GM10248 (cell line): ENCODE measurements at regions not wholly inside any gene's neighbourhood (a gene's known extent, or its start where the extent isn't known, plus 50 kb on each side); places are given as distances from the start of the nearest gene placed in this dataset.
"Not testable (repeated sequence)": the region's sequence is repeated elsewhere in the genome, so short reads cannot be mapped to it uniquely, and the experiment has no call there.

Source experiments
- CTCF ChIA-PET: fragments of 300-600 bp; sonication (Branson Sonifier 250); formaldehyde crosslinking; extraction: SDS; loops from one replicate; lab custom pipeline; 2021; ENCODE audit warnings: antibody characterized with exemption; lab: Yijun Ruan, JAX
- POLR2A ChIA-PET: fragments of 350-650 bp; sonication (Branson Sonifier 250); formaldehyde crosslinking; extraction: SDS; loops from one replicate; lab custom pipeline; 2020; ENCODE audit warnings: antibody characterized with exemption; lab: Yijun Ruan, JAX
- DNase-seq: peaks from one replicate; pipeline ENCODE4 v3.0.0; 2012; ENCODE audit errors: extremely low spot score
- CTCF ChIP-seq: IDR thresholded peaks from 2 replicates; pipeline ENCODE4 v1.5.1; 2012; ENCODE audit warnings: mild to moderate bottlenecking, low read depth; ENCODE audit errors: extremely low read depth, missing control alignments, control extremely low read depth

GRCh38 chr4:73340917-73341316 is 63.2 kb upstream of the ALB start:
- CTCF ChIA-PET, result interaction anchor here (0.5 to 4.9 kb wide), 24 partner anchors 9 to 794 kb away, joined by 3 to 55 read pairs (median 4); no protein-coding TSS in a partner anchor
- no peak for TF ChIP-seq CTCF
- POLR2A ChIA-PET, result no interaction called here
- no peak for DNase-seq

GRCh38 chr4:73335679-73336078 is 68.4 kb upstream of the ALB start:
- ChIA-PET POLR2A (no interaction called here), CTCF (interaction anchor here (1.2 to 1.3 kb wide), 2 partner anchors 110 to 799 kb away, joined by 3 read pairs; no protein-coding TSS in a partner anchor)
- DNase-seq, result no peak
- no peak for TF ChIP-seq CTCF

GRCh38 chr4:73332012-73332411 is 72.1 kb upstream of the ALB start:
- DNase-seq, POLR2A ChIA-PET: not testable (repeated sequence)
- CTCF ChIA-PET, result interaction anchor here (1.4 to 3.2 kb wide), 3 partner anchors 10 to 114 kb away, joined by 3 to 20 read pairs (median 4); no protein-coding TSS in a partner anchor

GRCh38 chr4:73329300-73329699 is 70.7 kb upstream of the ANKRD17 start:
- ChIA-PET CTCF (interaction anchor here (1.9 kb wide), 1 partner anchor 15 kb away, joined by 4 read pairs; no protein-coding TSS in a partner anchor), POLR2A (no interaction called here)
- no peak for DNase-seq
- TF ChIP-seq CTCF, result no peak

- DNase-seq, POLR2A ChIA-PET: not testable (repeated sequence)
- CTCF ChIA-PET, result interaction anchor here (0.9 to 1.4 kb wide), 2 partner anchors 10 to 13 kb away, joined by 3 to 5 read pairs; no protein-coding TSS in a partner anchor
These were observed 67.2 kb upstream of the ANKRD17 start for GRCh38 chr4:73325776-73326175.

DNA sequence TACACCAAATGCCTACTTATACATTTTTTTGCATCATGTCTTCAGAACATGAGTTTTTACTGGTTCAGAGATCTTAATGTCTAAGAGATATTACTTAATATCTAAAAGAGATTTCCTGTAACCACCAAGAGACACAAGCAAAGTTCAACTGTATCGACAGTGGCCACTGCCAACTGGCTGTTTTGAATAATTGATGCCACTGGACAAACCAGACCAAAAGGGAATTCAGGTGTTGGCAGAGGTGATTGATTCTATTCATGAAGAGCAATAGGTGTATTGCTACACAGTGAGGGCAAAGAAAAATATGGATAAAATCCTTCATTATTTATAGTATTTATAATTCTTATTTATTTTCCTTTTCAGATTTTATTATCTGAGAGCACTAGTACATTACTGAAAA is 58.5 kb upstream of the ANKRD17 start:
- CTCF ChIA-PET, result no interaction called here
- no peak for DNase-seq
- TF ChIP-seq CTCF, result no peak
- POLR2A ChIA-PET, result no interaction called here

DNA sequence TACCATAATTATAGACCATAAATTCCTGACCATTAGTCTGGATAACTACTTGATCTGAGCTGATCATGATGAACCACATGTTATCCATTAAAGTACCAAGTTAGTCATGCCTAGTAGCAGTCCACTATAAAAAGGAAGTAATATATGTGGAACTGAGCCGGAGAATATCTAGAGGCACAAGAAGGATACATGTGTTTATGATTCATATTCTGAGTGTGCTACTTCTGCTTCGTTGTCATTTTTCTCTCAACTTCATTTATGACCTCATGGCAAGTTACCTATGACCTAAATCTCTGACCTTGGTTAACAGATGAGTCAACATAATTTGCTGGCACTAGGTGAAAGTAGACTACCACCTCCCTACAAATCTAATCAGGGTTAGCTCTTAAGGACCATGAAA is 56.5 kb upstream of the ANKRD17 start:
- CTCF ChIA-PET, result interaction anchor here (0.8 to 1.8 kb wide), 4 partner anchors 11 to 131 kb away, joined by 3 to 5 read pairs (median 3); no protein-coding TSS in a partner anchor
- TF ChIP-seq CTCF, result no peak
- POLR2A ChIA-PET, result no interaction called here
- no peak for DNase-seq

- no peak for DNase-seq
- ChIA-PET POLR2A (no interaction called here), CTCF (interaction anchor here (1.2 to 4.0 kb wide), 11 partner anchors 13 to 822 kb away, joined by 3 to 26 read pairs (median 6); no protein-coding TSS in a partner anchor)
- no peak for TF ChIP-seq CTCF
These were observed 54.4 kb upstream of the ANKRD17 start for GRCh38 chr4:73312967-73313366.
